ENCODE measurements at regions not wholly inside any gene's neighbourhood (a gene's known extent, or its start where the extent isn't known, plus 50 kb on each side); places are given as distances from the start of the nearest gene placed in this dataset.
"Not testable (repeated sequence)": the region's sequence is repeated elsewhere in the genome, so short reads cannot be mapped to it uniquely, and the experiment has no call there.

DNA sequence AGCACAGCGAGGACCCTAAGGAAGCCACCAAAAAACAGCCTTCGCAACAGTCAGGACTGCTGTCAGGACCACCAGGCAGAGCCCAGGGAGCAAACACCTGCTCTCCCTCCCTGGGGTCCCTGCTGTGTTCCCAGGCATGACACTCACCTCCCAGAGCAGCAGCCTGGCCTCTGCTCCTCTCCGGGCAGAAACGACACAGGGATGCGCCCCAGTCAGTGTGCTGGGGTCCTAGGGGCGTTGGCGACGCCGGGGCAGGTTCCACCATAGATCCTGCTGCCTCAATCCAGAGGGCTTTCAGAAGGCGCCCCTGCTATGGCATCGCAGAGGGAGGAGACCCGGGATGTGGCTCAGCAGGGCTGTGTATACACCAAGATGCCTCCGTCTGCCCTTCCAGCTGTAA, 169.7 kb upstream of the FOXD4L5 start:
- not testable (repeated sequence) for DNase-seq (ENCODE audit: low read depth in 3 of 3, low spot score in 1 of 3)

DNA sequence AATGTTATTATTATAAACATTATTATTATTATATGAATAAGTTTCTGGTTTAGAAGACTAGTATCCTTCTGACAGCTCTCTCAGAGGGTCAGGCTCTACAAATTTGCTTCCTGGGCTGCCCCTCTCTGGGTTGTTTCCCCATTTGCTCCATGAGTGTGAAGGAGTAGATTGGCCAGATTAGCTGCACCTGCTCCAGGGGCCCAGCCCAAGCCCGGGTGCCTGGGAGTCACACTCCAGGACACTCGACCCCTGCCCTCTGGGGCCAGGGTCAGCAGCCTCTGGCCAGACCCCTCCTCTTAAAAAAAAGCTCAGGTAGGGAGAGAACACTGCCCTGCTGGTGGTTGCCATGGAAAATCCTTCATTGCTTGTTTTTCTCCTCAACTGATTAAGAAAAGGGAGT, 169.0 kb upstream of the FOXD4L5 start:
- not testable (repeated sequence) for DNase-seq (ENCODE audit: low read depth in 3 of 3, low spot score in 1 of 3)

DNA sequence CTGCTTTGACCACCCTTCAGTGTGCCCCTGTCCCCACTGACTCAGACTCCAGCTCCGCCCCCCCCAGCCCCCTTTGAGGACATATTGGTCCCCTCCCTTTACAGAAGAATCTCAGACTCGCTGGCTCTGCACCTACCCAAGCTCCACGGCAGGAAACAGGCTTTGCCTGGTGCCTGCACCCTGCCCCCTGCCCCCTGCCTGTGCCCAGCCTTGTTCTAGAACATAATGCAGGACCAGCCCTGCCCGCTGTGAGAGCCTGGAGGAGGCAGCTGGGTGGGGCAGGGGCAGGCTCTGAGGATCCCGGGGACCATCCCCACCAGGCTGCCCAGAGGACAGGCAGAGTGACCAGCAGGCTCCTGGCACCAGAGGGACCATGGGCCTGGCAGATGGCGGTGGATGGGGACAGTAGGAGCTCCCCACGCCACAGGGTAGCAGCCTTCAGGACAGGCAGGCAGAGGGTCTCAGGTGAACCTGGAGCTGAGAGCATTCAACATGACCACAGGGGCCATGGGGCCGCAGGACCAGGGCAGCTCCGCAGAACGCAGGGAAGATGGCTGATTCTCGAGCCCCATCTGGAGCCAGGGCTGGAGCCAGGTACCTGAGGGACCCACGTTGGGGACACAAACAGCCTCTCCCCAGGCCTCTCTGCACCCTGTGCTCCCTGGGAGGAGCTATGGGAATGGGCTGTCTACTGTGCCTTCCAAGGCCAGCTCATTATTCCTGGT, 165.0 kb upstream of the FOXD4L5 start:
- DNase-seq (ENCODE audit: low read depth in 3 of 3, low spot score in 1 of 3), result not testable (repeated sequence)

GRCh38 chr9:65449423-65449822, 164.4 kb upstream of the FOXD4L5 start:
- no peak for DNase-seq (ENCODE audit: low read depth in 3 of 3, low spot score in 1 of 3)

DNA sequence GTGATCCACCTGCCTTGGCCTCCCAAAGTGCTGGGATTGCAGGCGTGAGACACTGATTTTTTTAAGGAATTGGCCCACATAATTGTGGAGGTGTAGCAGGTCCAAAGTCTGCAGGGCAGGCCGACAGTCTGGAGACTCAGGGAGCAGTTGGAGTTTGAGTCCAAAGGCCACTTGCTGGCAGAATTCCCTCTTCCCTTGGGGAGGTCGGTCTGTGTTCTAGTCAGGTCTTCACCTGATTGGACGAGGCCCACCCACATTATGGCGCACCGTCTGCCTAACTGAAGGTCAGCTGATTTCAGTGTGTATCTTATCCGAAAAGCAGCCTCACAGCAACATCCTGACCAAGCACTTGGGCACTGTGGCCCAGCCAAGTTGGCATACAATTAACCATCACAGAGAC, 162.1 kb upstream of the FOXD4L5 start:
- not testable (repeated sequence) for DNase-seq (ENCODE audit: low read depth in 3 of 3, low spot score in 1 of 3)

DNA sequence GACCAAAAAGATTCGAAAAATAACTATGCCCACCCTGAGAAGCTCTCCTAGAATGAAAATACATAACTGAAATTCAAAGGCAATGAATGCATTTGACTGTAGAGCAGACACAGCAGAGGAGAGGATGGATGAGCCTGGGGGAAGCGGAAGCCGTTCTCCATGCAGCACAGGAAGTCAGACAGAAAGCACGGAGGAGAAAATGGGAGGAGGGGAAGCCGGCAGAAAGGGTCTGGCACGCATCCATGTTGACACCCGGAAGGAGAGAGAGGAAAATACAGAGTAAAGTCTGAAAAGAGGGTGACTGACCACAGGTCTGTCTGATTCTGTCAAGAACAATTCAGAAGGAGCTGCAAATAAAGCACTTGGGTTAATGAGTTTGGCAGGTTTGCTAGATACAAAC, 161.0 kb upstream of the FOXD4L5 start:
- DNase-seq (ENCODE audit: low read depth in 3 of 3, low spot score in 1 of 3), result not testable (repeated sequence)

DNA sequence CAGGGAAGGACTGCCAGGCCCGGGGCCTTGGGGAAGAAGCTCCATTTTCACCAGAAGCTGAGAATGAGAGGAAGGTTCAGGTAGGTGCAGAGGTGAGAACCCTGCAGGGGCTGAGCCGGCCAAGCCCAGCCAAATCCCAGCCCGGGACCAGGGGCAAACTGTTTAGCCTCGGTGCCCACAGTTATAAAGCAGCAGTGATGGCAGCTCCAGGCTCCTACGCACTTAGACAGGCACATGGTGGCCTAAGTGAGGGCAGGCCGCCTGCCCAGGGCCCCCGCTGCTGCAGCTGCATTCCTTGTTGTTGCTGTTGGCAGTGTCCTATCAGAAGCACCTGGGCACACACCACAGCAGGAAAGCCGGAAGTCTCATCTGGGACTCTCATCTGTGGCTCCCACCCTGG, 159.9 kb upstream of the FOXD4L5 start:
- DNase-seq (ENCODE audit: low read depth in 3 of 3, low spot score in 1 of 3), result no peak

DNA sequence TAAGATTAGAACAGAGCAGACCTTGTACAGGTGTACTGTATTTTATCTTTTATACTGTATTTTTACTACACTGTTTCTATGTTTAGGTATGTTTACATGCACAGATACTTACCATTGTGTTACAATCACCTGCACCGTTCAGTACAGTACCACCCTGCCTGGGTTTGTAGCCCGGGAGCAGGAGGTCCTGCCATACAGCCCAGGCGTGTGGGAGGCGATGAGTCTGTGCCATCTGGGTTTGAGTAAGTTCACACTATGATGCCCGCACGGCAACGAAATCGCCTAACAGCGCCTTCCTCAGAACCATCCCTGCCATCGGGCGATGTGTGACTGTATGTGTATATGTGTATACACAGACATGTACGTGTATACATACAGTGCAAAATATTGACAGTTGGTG, 157.1 kb upstream of the FOXD4L5 start:
- not testable (repeated sequence) for DNase-seq (ENCODE audit: low read depth in 3 of 3, low spot score in 1 of 3)

- not testable (repeated sequence) for DNase-seq (ENCODE audit: low read depth in 3 of 3, low spot score in 1 of 3)
Observed at GRCh38 chr9:65441324-65441920, 156.4 kb upstream of the FOXD4L5 start.

DNA sequence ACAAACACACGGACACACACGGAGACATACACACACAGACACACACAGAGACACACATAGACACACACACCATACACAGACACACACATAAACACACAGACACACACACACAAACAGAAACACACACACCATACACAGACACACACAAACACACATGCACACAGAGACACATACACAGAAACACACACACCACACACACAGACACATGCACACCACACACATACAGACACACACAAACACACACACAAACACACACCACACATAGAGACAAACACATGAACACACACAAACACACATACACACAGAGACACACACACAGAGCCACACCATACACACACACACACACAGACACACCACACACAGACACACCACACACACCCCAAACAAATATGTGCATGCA, 152.7 kb upstream of the FOXD4L5 start:
- no peak for DNase-seq (ENCODE audit: low read depth in 3 of 3, low spot score in 1 of 3)

- DNase-seq (ENCODE audit: low read depth in 3 of 3, low spot score in 1 of 3), result no peak
Observed at GRCh38 chr9:65435464-65435863, 150.5 kb upstream of the FOXD4L5 start.

DNA sequence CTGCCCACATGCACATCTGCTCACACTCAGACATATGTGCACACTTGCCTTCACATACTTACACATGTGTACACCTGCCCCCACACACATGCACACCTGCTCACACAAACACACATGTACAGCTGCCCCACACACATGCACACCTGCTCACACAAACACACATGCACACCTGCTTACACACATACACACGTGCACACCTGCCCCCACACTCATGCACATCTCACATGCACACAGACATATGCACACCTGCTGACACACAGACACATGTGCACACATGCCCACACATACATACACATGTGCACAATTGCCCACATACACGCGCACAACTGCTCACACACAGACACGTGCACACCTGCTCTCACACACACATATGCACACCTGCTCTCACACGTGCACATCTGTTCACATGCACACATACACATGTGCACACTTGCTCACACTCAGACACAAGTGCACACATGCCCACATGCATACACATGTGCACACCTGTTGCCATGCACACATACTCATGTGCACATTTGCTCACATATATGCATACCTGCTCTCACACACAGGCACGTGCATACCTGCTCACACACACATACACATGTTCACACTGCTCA, 147.8 kb upstream of the FOXD4L5 start:
- no peak for DNase-seq (ENCODE audit: low read depth in 3 of 3, low spot score in 1 of 3)

GRCh38 chr9:65432051-65432450, 147.0 kb upstream of the FOXD4L5 start:
- no peak for DNase-seq (ENCODE audit: low read depth in 3 of 3, low spot score in 1 of 3)

- no peak for DNase-seq (ENCODE audit: low read depth in 3 of 3, low spot score in 1 of 3)
Observed at GRCh38 chr9:65430221-65430620, 145.2 kb upstream of the FOXD4L5 start.

DNA sequence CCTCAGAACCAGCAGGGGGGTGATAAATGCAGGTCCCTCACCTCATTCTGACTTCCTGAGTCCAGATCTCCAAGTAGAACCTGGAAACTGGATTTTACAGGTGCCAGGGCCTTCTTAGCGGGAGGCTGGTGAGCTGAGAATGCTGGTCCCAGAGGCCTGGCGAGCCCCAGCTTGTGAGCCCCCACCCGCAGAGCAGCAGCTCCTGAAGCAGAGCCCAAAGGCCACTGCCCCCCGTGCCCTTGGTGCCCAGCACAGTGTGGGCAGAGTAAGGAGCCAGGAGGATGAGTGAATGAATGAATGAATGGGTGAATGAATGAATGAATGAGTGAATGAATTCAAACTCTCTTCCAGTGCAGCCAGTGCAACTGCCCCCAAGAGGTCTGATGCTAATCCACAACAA, 142.4 kb upstream of the FOXD4L5 start:
- not testable (repeated sequence) for DNase-seq (ENCODE audit: low read depth in 3 of 3, low spot score in 1 of 3)

GRCh38 chr9:65426813-65427212, 141.8 kb upstream of the FOXD4L5 start:
- not testable (repeated sequence) for DNase-seq (ENCODE audit: low read depth in 3 of 3, low spot score in 1 of 3)

DNA sequence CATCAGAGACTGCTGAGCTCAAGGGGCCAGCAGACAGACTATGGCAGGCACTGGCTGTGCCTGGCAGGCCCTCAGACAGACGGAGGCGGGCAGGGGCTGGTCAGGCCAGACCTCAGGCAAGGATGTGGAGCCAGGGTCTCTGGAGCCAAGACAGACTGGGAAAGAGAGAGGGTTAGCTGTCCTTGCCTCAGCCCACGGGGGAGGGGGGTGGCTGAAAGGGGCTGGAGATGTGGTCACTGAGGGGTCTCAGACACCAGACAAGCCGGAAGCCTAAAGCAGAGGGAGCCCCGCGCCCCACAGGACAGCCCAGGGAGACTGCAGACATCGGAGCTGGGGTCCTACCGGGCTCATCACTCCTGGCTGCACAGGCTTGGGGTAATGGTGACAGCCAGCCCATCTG, 141.2 kb upstream of the FOXD4L5 start:
- no peak for DNase-seq (ENCODE audit: low read depth in 3 of 3, low spot score in 1 of 3)

GRCh38 chr9:65425183-65425582, 140.2 kb upstream of the FOXD4L5 start:
- DNase-seq (ENCODE audit: low read depth in 3 of 3, low spot score in 1 of 3), result not testable (repeated sequence)

DNA sequence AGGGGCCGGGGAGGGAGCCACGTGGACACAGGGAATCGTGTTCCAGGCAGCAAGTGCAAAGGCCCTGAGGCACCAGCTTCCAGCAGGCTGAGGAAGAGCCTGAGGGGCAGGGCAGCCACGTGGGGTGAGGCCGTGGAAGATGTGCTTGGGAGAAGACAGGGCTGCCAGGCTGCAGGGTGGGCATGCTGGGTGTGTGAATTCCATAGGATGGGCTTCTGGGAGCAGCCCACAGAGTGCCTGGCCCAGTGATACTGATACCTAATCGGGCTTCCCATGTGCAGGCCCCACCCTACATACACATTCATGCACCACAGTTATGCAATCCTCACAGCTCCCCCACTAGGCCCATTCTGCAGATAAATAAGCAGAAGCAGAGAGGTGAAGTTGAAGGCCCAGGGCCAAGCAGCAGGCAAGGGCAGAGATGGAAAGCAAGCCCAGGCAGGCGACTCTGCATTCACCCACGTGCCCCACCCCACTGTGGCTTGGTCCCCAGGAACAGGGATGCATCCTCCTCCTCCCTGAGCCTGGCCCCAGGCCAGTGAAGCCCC, 139.5 kb upstream of the FOXD4L5 start:
- DNase-seq (ENCODE audit: low read depth in 3 of 3, low spot score in 1 of 3), result not testable (repeated sequence)

- DNase-seq (ENCODE audit: low read depth in 3 of 3, low spot score in 1 of 3), result not testable (repeated sequence)
Observed at GRCh38 chr9:65423691-65424436, 138.9 kb upstream of the FOXD4L5 start.

DNA sequence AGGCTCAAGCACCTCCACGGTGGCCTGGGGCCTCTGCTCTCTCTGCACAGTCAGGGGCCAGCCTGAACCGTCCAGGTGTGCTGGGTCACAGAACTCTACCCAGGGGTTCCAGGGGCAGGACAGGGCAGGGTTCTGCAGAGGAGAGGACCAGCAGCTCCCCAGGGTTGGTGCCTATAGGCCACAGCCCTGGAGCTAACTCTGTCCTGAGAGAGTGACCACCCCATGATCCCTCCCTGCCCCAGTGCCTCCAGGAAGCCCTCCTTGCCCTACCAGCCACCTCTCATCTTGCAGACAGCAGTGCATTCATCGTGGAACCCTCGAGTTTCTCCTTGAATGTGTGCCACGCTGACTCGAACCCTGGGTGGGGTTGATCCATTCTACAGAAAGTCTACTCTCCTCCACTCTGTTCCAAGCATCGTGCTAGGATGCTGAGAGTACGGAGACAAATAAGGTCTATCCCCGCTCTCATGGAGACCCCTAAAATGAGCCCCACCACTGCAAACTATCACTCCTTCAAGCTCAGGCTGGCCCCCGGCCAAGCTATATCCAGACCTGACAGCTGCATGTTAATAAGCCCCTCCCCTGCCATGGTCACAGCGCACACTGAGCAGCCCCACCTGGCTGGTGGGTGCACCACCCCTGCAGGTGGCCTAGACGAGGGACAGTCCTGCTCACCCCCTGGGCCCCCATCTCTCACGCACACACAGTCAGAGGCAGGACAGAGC, 138.1 kb upstream of the FOXD4L5 start:
- DNase-seq (ENCODE audit: low read depth in 3 of 3, low spot score in 1 of 3), result not testable (repeated sequence)

All from stimulated activated CD4-positive, alpha-beta T cell treated with anti-CD3 and anti-CD28 coated beads, TNF-alpha, amount 100 ng/mL, for 1 hour (primary cell).